HEK293T (cell line): ENCODE measurements at regions not wholly inside any gene's neighbourhood (a gene's known extent, or its start where the extent isn't known, plus 50 kb on each side); places are given as distances from the start of the nearest gene placed in this dataset.

Experiments
- CTCF ChIA-PET: fragments of 350-600 bp; formaldehyde crosslinking; extraction: SDS; loops from one replicate; lab custom pipeline; 2021; ENCODE audit warnings: antibody characterized with exemption, inconsistent platforms; lab: Yijun Ruan, JAX
- POLR2A ChIA-PET: fragments of 350-600 bp; formaldehyde crosslinking; extraction: SDS; loops from one replicate; lab custom pipeline; 2020; ENCODE audit warnings: antibody characterized with exemption, inconsistent platforms; lab: Yijun Ruan, JAX
- DNase-seq: peaks from one replicate; pipeline ENCODE4 v3.0.0; 2012; ENCODE audit warnings: mixed read lengths; ENCODE audit errors: extremely low spot score
- ARNT ChIP-seq: fragments of 450-650 bp; IDR thresholded peaks from 2 replicates; pipeline ENCODE4 v1.6.1; 2017; ENCODE audit warnings: mild to moderate bottlenecking
- BHLHE40 ChIP-seq: fragments of 450-650 bp; IDR thresholded peaks from 2 replicates; pipeline ENCODE4 v1.6.1; 2016; ENCODE audit warnings: mild to moderate bottlenecking, moderate library complexity, borderline replicate concordance
- CTBP1 ChIP-seq: fragments of 450-650 bp; IDR thresholded peaks from 2 replicates; pipeline ENCODE4 v1.6.1; 2016; ENCODE audit warnings: borderline replicate concordance
- ELF4 ChIP-seq: fragments of 450-650 bp; IDR thresholded peaks from 2 replicates; pipeline ENCODE4 v1.6.1; 2017; ENCODE audit warnings: antibody characterized with exemption
- FOXA1 ChIP-seq: fragments of 450-650 bp; IDR thresholded peaks from 2 replicates; pipeline ENCODE4 v1.6.1; 2016; ENCODE audit warnings: mild to moderate bottlenecking
- FOXK2 ChIP-seq: fragments of 450-650 bp; IDR thresholded peaks from 2 replicates; pipeline ENCODE4 v1.6.1; 2016; ENCODE audit warnings: mild to moderate bottlenecking
- FOXM1 ChIP-seq: fragments of 450-650 bp; IDR thresholded peaks from 2 replicates; pipeline ENCODE4 v1.6.1; 2017; ENCODE audit warnings: mild to moderate bottlenecking, borderline replicate concordance
- HDGF ChIP-seq: fragments of 450-650 bp; IDR thresholded peaks from 2 replicates; pipeline ENCODE4 v1.6.1; 2017; ENCODE audit warnings: antibody characterized with exemption, borderline replicate concordance
- L3MBTL2 ChIP-seq: fragments of 450-650 bp; conservative IDR thresholded peaks from 2 replicates; pipeline ENCODE4 v1.6.1; 2016; ENCODE audit warnings: mild to moderate bottlenecking
- LEF1 ChIP-seq: fragments of 450-650 bp; IDR thresholded peaks from 2 replicates; pipeline ENCODE4 v1.6.1; 2017; ENCODE audit warnings: mild to moderate bottlenecking, borderline replicate concordance
- NFRKB ChIP-seq: fragments of 450-650 bp; IDR thresholded peaks from 2 replicates; pipeline ENCODE4 v1.6.1; 2016; ENCODE audit warnings: mild to moderate bottlenecking, moderate library complexity
- PKNOX1 ChIP-seq: fragments of 450-650 bp; IDR thresholded peaks from 2 replicates; pipeline ENCODE4 v1.6.1; 2016
- SP1 ChIP-seq: fragments of 450-650 bp; IDR thresholded peaks from 2 replicates; pipeline ENCODE4 v1.6.1; 2017
- SUZ12 ChIP-seq: fragments of 450-650 bp; IDR thresholded peaks from 2 replicates; pipeline ENCODE4 v1.6.1; 2016; ENCODE audit warnings: mild to moderate bottlenecking
- TARDBP ChIP-seq: fragments of 450-650 bp; IDR thresholded peaks from 2 replicates; pipeline ENCODE4 v1.6.1; 2016
- ZNF384 ChIP-seq: fragments of 450-650 bp; IDR thresholded peaks from 2 replicates; pipeline ENCODE4 v1.6.1; 2016

GRCh38 chr1:216843409-216843808 lies 120.2 kb upstream of the ESRRG start:
- DNase-seq: no peak
- ChIA-PET POLR2A (no interaction called here), CTCF (no interaction called here)
- TF ChIP-seq BHLHE40 (no peak), L3MBTL2 (no peak), NFRKB (no peak), SP1 (no peak), FOXA1 (no peak), HDGF (no peak), LEF1 (no peak), TARDBP (no peak), ELF4 (no peak), SUZ12 (no peak), FOXM1 (no peak), ZNF384 (no peak), ARNT (no peak), FOXK2 (no peak), CTBP1 (no peak), PKNOX1 (no peak)

GRCh38 chr1:216841165-216841564 lies 117.9 kb upstream of the ESRRG start:
- POLR2A ChIA-PET: no interaction called here
- CTCF ChIA-PET: interaction anchor here (0.7 kb wide), 1 partner anchor 66 kb away, joined by 4 read pairs; no protein-coding TSS in a partner anchor
- TF ChIP-seq HDGF: no peak
- TF ChIP-seq SUZ12: no peak
- TF ChIP-seq L3MBTL2: no peak
- no peak for TF ChIP-seq CTBP1
- DNase-seq: no peak

- no peak for DNase-seq
- POLR2A ChIA-PET: no interaction called here
- TF ChIP-seq FOXA1 (no peak), FOXK2 (no peak), SP1 (no peak), ELF4 (no peak), NFRKB (no peak), PKNOX1 (no peak), ZNF384 (no peak), ARNT (no peak), L3MBTL2 (no peak), SUZ12 (no peak), LEF1 (no peak), CTBP1 (no peak)
- CTCF ChIA-PET: no interaction called here
Measured at GRCh38 chr1:216836316-216836715, 113.1 kb upstream of the ESRRG start.

GRCh38 chr1:216833509-216833908 lies 110.3 kb upstream of the ESRRG start:
- TF ChIP-seq CTBP1 (no peak), TARDBP (no peak), PKNOX1 (no peak), SP1 (no peak), HDGF (no peak), LEF1 (no peak), ZNF384 (no peak), FOXM1 (no peak), BHLHE40 (no peak), ARNT (no peak), ELF4 (no peak), SUZ12 (no peak), FOXA1 (no peak), FOXK2 (no peak), NFRKB (no peak), L3MBTL2 (no peak)
- no peak for DNase-seq
- ChIA-PET POLR2A (no interaction called here), CTCF (no interaction called here)

GRCh38 chr1:216832192-216832591 lies 109.0 kb upstream of the ESRRG start:
- POLR2A ChIA-PET: no interaction called here
- CTCF ChIA-PET: no interaction called here
- TF ChIP-seq HDGF (no peak), ARNT (no peak)
- DNase-seq: no peak

- no peak for DNase-seq
- CTCF ChIA-PET: no interaction called here
- TF ChIP-seq L3MBTL2 (no peak), CTBP1 (no peak), BHLHE40 (no peak), ZNF384 (no peak), NFRKB (no peak), FOXK2 (no peak), HDGF (no peak), ARNT (no peak), FOXM1 (no peak)
- POLR2A ChIA-PET: no interaction called here
Measured at GRCh38 chr1:216830424-216831210, 107.4 kb upstream of the ESRRG start.

GRCh38 chr1:216827251-216827650 lies 104.0 kb upstream of the ESRRG start:
- no peak for DNase-seq
- no peak for TF ChIP-seq LEF1
- TF ChIP-seq HDGF: no peak
- TF ChIP-seq ZNF384: no peak
- CTCF ChIA-PET: no interaction called here
- POLR2A ChIA-PET: no interaction called here
